ENCODE measurements at regions not wholly inside any gene's neighbourhood (a gene's known extent, or its start where the extent isn't known, plus 50 kb on each side); places are given as distances from the start of the nearest gene placed in this dataset.

DNA sequence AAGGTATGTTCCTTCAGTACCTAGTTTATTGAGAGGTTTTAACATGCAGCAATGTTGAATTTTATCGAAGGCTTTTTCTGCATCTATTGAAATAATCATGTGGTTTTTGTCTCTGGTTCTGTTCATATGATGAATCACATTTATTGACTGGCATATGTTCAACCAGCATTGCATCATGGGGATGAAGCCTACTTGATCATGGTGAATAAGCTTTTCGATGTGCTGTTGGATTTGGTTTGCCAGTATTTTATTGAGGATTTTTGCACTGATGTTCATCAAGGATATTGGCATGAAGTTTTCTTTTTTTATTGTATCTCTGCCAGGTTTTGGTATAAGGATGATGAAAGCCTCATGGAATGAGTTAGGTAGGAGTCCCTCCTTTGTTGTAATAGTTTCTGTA, 204.0 kb upstream of the GNAI1 start:
- TF ChIP-seq, protein P1, sequence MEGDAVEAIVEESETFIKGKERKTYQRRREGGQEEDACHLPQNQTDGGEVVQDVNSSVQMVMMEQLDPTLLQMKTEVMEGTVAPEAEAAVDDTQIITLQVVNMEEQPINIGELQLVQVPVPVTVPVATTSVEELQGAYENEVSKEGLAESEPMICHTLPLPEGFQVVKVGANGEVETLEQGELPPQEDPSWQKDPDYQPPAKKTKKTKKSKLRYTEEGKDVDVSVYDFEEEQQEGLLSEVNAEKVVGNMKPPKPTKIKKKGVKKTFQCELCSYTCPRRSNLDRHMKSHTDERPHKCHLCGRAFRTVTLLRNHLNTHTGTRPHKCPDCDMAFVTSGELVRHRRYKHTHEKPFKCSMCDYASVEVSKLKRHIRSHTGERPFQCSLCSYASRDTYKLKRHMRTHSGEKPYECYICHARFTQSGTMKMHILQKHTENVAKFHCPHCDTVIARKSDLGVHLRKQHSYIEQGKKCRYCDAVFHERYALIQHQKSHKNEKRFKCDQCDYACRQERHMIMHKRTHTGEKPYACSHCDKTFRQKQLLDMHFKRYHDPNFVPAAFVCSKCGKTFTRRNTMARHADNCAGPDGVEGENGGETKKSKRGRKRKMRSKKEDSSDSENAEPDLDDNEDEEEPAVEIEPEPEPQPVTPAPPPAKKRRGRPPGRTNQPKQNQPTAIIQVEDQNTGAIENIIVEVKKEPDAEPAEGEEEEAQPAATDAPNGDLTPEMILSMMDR (IDR thresholded peaks at IDR 0.05), result no peak

DNA sequence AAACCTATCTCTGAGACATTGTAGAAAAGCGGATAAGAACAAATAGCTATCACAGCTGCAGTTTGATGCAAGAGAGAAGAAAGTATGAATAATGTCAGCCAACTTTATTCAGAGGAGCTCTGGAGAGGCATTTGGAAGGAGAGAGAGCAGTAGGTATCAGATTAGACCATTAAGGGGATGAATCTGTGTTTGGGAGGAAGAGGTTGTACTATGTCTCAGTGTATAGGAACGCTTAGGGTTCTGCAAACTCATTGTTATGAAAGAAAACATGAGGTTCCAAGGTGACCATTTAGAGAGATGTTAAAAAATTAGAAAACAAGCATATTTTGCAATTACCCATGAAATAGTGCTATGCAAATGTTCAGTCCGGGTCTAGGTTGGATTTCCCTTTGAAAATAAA, 207.5 kb upstream of the GNAI1 start:
- TF ChIP-seq, protein P1 (IDR thresholded peaks at IDR 0.05), result no peak

DNA sequence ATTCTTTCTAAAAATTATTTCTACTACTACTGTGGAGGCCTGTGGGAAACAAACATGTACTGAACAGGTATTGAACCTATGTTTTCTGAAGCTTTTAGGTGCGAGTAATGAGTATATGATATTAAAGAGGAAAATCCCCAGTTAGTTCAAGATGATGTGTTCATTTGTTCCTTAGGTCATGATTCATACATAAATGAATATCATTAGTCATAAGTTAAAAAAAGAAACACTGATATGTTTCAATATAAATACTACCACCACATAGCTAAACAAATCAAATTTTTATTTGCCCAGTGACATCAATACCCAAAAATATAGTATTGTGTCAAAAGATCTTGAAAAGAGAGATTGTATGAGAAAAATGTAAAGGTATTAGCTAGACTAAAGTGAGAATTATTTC, 210.7 kb upstream of the GNAI1 start:
- TF ChIP-seq, protein P1 (IDR thresholded peaks at IDR 0.05), result no peak

DNA sequence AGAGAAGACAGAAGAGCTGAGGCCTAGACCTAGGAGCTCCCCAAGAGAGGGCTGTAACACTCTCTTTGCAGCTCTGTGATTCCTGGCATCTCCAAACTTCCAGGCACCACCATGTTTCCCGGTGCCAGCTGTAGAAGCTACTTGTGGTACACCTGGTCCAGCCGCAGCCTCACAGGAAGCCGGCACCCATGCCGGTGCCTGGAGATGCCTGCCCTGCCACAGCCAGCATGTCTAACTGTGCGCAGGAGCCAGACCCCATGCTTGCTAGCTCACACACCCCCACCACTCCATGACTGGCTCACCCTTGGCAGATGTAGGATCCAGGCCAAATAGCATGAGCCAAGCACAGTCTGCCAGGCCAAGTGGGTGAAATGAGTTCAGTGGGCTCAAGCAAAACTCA, 211.7 kb upstream of the GNAI1 start:
- TF ChIP-seq, protein P1 (IDR thresholded peaks at IDR 0.05), result no peak

DNA sequence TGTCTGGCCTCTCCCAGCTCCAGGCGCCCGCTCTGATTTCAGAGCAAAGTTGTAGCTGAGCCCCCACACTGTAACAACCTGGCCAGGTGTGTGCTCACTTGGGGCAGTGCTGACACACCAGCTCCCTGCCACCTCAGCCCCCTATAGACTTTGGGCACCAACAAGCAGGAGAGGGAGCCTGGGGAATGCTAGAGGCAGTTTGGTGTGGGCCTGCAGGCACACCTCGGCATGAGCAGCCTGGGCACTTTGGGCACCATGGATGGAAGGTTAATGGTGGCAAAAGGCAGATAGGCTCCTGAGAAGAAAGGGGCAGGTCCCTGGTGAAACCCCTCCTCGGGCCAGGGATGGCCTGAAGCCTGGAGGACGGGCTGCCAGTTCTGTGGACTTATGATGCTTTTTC, 212.7 kb upstream of the GNAI1 start:
- TF ChIP-seq, protein P1 (IDR thresholded peaks at IDR 0.05), result no peak

DNA sequence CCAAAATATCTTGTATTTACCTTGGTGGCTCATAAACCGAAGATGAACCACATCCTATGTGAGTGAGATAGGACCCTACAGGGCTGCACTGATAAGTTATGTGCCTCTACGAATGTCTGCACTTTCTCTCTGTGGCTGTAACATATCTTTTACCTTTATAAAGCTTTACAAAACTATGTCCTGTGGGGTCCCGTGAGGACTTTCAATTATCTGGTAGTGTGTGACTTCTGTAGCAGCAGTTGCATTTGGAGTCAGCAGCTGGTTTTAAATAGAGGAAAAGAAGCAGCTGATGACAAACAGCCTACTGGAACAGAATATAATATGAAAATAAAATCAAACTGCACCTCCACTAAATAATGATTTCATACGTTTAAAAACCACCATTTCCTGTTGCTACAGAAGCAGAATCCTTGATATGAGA, 222.4 kb upstream of the GNAI1 start:
- TF ChIP-seq, protein P1 (IDR thresholded peaks at IDR 0.05), result no peak

DNA sequence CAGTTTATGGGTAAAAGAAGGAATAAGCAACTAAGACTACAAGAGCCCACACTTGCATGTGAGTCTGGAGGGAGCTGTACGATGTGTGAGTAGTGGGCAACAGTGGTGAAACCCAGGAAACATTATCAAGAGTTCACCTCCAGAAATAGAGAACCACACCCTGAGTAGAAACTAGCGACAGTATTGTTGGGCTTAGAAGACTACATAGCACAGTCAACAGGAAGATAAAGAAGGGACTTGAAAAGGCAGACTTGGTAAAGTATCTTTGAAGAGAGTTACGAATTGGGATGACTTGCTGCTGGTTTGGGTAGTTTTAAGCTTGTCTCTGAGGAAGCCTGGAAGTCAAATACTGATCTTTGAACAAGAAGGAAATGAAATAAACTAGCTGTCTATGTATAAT, 223.2 kb upstream of the GNAI1 start:
- TF ChIP-seq, protein P1 (IDR thresholded peaks at IDR 0.05), result no peak

DNA sequence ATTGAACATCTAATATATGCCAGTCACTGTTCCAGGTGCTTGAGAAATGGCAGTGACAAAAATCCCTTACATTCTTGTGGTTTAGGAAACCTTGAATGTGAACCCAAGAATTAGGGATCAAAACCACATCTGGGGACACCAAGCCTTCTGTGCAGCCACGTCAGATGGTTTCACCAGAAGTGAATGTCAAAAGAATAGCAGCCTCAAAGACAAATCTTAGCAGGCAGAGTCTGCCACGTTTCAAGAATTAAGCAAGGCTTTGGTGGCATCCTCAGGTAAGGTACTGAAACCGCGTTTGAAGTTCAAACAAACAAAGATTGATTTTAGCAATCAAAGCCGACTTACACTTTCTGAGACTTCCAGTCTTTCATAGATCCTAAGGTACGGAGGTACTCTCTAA, 225.5 kb upstream of the GNAI1 start:
- TF ChIP-seq, protein P1 (IDR thresholded peaks at IDR 0.05), result no peak

All from LNCAP (cell line).